ENCODE measurements at regions not wholly inside any gene's neighbourhood (a gene's known extent, or its start where the extent isn't known, plus 50 kb on each side); places are given as distances from the start of the nearest gene placed in this dataset.

DNA sequence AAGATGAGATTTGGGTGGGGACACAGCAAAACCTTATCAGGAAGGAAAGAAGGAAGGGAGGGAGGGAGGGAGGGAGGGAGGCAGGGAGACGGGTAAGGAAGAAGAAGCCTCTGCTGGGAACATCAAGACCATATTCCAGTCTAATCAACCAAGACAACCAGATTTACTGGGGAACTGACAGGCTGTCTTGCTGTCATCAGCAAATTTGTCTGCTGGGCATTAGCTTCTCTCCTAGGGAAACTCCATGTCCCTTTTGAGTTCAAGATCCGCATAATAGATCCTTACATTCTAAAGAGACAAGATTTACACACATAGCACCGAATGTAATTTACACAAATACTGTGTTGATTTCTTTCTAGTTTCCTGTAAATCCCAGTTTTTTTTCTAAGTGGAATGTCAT, 1618.9 kb upstream of the ZEB2 start:
- no peaks in the 10 kb centered on the region for H3K4me1 Mint-ChIP-seq (ENCODE audit: low read depth)

DNA sequence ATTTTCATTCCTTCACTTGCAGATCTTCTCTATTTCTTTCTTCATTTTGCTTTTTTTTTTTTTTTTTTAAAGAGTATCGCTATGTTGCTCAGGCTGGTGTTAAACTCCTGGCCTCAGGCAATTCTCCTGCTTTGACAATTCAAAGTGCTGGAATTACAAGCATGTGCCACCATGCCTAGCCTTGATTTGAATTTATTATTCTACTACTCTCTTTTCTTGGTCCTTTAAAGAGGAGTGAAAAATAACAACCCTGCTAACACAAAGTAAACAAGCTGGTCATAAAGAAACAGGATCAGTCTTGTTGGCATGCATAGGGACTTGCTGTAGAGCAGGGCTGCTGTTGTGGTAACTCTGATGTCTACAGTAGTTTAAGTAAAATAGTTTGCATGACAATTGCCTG, 1615.3 kb upstream of the ZEB2 start:
- no peak overlapping the region for H3K4me3 ChIP-seq (ENCODE audit: low read length)
- Mint-ChIP-seq H3K27ac (no peak overlapping the region), H3K27me3 (no peaks in the 10 kb centered on the region), H3K9me3 (peaks cover 9% of the 10 kb centered on the region), H3K4me1 (ENCODE audit: low read depth) (no peaks in the 10 kb centered on the region), H3K4me3 (no peak overlapping the region), H3K36me3 (ENCODE audit: low read depth) (no peaks in the 10 kb centered on the region)
- H3K27ac ChIP-seq (ENCODE audit: low read depth in 1 of 2, low read length in 2 of 2): no peak overlapping the region
- TF ChIP-seq, protein P1, sequence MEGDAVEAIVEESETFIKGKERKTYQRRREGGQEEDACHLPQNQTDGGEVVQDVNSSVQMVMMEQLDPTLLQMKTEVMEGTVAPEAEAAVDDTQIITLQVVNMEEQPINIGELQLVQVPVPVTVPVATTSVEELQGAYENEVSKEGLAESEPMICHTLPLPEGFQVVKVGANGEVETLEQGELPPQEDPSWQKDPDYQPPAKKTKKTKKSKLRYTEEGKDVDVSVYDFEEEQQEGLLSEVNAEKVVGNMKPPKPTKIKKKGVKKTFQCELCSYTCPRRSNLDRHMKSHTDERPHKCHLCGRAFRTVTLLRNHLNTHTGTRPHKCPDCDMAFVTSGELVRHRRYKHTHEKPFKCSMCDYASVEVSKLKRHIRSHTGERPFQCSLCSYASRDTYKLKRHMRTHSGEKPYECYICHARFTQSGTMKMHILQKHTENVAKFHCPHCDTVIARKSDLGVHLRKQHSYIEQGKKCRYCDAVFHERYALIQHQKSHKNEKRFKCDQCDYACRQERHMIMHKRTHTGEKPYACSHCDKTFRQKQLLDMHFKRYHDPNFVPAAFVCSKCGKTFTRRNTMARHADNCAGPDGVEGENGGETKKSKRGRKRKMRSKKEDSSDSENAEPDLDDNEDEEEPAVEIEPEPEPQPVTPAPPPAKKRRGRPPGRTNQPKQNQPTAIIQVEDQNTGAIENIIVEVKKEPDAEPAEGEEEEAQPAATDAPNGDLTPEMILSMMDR (IDR thresholded peaks at IDR 0.05): no peak
- DNase-seq (no peak), ATAC-seq (ENCODE audit: poor library complexity) (no peak)
- H3K27me3 ChIP-seq (ENCODE audit: control insufficient read depth in 1 of 2, insufficient read depth in 2 of 2, low read length in 2 of 2): no peaks in the 10 kb centered on the region
- no peaks in the 10 kb centered on the region for H3K36me3 ChIP-seq (ENCODE audit: insufficient read depth, low read length)
- H3K9me3 ChIP-seq (ENCODE audit: control insufficient read depth in 1 of 2, insufficient read depth in 1 of 2, low read length in 2 of 2): peaks cover 0 to 4% of the 10 kb centered on the region in 2 experiments
- intact Hi-C loops (cut with DNase I, micrococcal nuclease): no loop called here
- CTCF ChIA-PET: no interaction called here
- H3K4me1 ChIP-seq (ENCODE audit: insufficient read depth, low read length): no peaks in the 10 kb centered on the region
- POLR2A ChIA-PET: no interaction called here

More for the DNA sequence above, 1618.9 kb upstream of the ZEB2 start:
- no peaks in the 10 kb centered on the region for H3K27me3 Mint-ChIP-seq
- no peak overlapping the region for H3K4me3 Mint-ChIP-seq
- TF ChIP-seq, protein P1 (IDR thresholded peaks at IDR 0.05): no peak
- no peak overlapping the region for H3K27ac Mint-ChIP-seq
- Histone ChIP-seq H3K9me3 (ENCODE audit: control insufficient read depth in 1 of 2, insufficient read depth in 1 of 2, low read length in 2 of 2) (peaks cover 0 to 4% of the 10 kb centered on the region in 2 experiments), H3K27me3 (ENCODE audit: control insufficient read depth in 1 of 2, insufficient read depth in 2 of 2, low read length in 2 of 2) (no peaks in the 10 kb centered on the region), H3K36me3 (ENCODE audit: insufficient read depth, low read length) (no peaks in the 10 kb centered on the region), H3K27ac (ENCODE audit: low read depth in 1 of 2, low read length in 2 of 2) (no peak overlapping the region), H3K4me3 (ENCODE audit: low read length) (no peak overlapping the region), H3K4me1 (ENCODE audit: insufficient read depth, low read length) (no peaks in the 10 kb centered on the region)
- intact Hi-C loops (cut with DNase I, micrococcal nuclease): no loop called here
- POLR2A ChIA-PET: no interaction called here
- CTCF ChIA-PET: no interaction called here
- DNase-seq (no peak), ATAC-seq (ENCODE audit: poor library complexity) (no peak)
- H3K36me3 Mint-ChIP-seq (ENCODE audit: low read depth): no peaks in the 10 kb centered on the region
- peaks cover 4% of the 10 kb centered on the region for H3K9me3 Mint-ChIP-seq

DNA sequence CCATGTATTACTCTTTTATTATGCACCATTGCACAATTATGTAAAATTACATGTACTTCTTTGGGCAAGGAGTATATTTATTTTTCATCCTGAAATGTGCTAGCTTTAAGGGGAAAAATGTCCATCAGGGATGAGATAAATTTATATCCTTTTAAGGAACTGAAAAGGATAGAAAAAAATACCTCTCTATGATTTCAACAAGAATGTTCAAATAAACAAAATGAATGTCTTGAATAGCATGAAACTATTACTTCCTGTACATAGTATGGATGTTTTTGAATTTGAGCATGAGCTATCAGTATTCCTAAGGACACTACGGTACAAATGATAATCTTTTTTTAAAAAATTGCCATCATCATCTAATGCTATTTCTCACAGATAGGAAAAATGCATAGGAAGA, 1611.9 kb upstream of the ZEB2 start:
- no peaks in the 10 kb centered on the region for H3K4me1 Mint-ChIP-seq (ENCODE audit: low read depth)
- H3K36me3 Mint-ChIP-seq (ENCODE audit: low read depth): no peaks in the 10 kb centered on the region
- TF ChIP-seq, protein P1 (IDR thresholded peaks at IDR 0.05): no peak
- no peak overlapping the region for H3K4me3 Mint-ChIP-seq
- Histone ChIP-seq H3K4me3 (ENCODE audit: low read length) (no peak overlapping the region), H3K36me3 (ENCODE audit: insufficient read depth, low read length) (no peaks in the 10 kb centered on the region), H3K27ac (ENCODE audit: low read depth in 1 of 2, low read length in 2 of 2) (no peak overlapping the region), H3K4me1 (ENCODE audit: insufficient read depth, low read length) (no peaks in the 10 kb centered on the region), H3K27me3 (ENCODE audit: control insufficient read depth in 1 of 2, insufficient read depth in 2 of 2, low read length in 2 of 2) (no peaks in the 10 kb centered on the region), H3K9me3 (ENCODE audit: control insufficient read depth in 1 of 2, insufficient read depth in 1 of 2, low read length in 2 of 2) (peaks cover 0 to 4% of the 10 kb centered on the region in 2 experiments)
- H3K27ac Mint-ChIP-seq: no peak overlapping the region
- DNase-seq (no peak), ATAC-seq (ENCODE audit: poor library complexity) (no peak)
- intact Hi-C loops (cut with DNase I, micrococcal nuclease): no loop called here
- ChIA-PET POLR2A (no interaction called here), CTCF (no interaction called here)
- no peaks in the 10 kb centered on the region for H3K27me3 Mint-ChIP-seq
- H3K9me3 Mint-ChIP-seq: peaks cover 8% of the 10 kb centered on the region
